ENCODE measurements at regions not wholly inside any gene's neighbourhood (a gene's known extent, or its start where the extent isn't known, plus 50 kb on each side); places are given as distances from the start of the nearest gene placed in this dataset.

DNA sequence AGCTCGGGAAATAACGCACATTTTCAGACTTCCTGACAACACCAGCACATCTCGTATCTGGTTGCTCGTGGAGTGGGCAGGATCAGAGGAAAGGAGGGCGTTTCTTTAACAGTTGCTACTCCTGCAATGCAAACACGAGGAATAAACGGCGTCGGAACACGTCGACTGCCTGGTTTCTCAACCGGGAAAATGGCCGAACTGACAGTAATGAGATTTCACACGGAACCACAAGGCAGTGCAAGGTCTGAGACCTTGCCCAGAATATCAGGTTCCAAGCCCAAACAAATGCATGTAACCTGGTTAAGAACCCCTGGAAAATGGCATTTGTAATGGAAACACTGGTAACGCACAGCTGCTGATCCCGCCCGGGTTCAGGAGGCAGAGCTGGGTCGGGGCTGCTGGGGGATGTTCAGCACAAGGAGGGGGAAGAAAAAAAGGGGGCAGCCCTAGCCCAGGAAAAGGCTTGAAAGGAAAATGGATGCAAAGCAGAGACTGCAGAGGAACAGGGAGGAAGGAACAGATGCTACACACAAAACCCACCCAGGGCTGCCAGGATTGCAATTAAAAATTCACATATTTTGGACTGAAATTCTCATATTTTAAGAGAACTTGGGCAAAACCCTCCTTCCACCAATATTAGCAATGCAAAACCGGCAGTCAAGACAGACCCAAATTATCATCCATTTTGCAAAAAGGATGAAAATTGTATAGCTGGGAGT is 61.6 kb upstream of the KLHL29 start:
- no peak for DNase-seq

DNA sequence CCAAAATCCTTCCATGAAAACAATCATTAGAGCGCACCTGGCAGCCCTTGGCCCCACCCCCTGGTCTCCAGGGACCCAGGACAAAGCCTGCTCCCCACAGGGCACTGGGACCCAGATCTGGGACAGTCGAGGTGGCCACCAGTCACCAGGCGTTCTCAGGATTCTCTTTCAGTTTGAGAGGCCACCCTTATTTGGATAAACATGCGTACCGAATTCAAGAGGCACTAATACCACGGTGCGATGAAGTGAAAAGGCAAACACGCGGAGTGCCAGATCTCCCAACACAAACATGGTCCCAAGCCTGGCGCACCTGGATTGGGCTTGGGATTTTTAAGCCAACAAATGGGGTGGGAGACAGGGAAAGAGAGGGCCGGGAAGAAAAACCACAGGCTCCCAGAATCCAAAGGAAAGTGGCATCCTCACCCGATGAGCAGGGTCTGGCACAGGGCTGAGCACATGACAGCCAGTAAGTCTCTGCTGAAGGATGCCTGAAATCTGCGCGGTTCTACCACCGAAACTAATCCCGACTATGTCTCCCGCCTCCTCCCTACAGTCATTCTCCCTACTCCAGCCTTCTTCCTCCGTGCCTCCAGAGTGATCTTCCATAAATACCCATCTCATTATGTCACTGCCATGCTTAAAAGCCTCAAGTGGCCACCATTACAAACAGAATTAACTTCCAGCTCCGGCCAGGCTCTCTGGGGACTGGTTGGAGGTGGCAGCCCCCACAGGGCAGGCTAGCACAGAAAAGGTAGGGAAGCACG is 60.9 kb upstream of the KLHL29 start:
- DNase-seq: no peak

DNA sequence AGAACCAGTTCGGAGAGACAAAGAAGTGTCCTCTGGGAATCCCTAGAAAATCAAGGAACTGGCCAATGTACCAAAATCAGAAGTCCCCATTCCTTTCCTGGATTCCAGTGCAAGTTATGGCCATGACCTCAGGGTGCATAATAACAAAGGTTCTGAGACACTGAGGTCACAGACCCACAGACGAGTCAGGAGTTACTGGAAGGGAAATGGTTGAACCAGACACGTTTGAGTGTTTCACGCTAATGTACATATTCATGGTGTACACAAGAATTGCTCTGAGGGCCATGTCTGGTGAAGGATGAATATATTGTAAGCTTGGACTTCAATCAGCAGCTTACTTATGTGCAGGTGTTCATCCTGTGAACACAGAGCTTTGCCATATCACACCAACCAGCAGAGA is 58.6 kb upstream of the KLHL29 start:
- DNase-seq: no peak

DNA sequence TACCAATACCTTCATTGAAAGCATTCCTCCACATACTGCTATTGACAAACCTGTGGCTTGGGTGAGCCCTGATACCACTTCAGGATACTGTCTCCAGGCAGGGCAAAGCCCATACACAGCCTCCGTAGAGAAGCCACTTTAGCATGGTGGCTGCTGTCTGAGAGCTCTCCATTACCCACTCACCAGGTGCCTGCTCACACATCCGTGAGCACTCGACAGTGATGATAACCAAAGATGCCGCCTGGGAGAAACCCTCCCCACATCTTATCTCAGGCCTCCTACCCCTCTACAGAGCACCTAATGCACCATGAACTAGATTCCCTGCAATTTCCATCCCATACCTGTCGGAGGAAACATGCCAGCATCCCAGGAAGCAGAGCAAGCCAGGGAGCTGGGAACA is 57.6 kb upstream of the KLHL29 start:
- no peak for DNase-seq

DNA sequence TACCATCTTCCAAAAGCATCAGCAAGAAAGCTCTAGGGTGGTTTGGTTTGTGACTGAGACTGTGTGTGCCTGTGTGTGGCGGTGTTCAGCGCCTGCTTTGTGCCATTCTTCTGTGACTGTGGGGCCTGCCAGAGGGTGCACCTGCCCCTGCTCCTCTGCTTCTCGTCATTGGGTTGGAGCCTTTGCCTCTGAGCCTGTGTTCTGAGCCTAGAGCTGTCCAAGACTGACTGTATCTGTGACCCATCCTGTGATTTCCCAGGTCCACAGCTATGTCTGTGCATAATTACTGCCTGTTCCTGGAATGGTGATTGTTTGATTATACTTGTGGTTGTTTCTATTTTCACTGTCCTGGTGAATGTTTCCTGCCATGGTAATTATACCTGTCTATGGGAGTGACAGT is 57.1 kb upstream of the KLHL29 start:
- DNase-seq: no peak

DNA sequence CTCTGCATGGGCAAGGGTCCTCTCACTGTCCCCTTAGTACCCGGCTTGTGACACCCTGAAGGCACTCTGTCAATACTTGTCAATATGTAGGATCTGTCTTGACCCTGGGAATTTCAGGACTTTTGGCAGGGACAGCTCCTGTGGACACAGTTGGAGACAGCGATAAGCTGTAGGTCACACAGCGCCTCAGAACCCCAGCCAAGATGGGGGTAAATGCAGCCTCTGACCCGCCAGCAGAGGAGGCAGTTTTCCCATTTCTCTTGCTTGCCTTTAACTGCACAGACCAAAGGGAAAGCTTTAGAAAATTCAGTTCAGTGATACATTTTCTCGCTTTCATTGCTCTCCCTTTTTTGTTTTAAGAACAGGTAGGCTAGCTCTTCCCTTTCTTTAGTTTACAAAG is 54.8 kb upstream of the KLHL29 start:
- DNase-seq: no peak
